ENCODE measurements at regions not wholly inside any gene's neighbourhood (a gene's known extent, or its start where the extent isn't known, plus 50 kb on each side); places are given as distances from the start of the nearest gene placed in this dataset.

DNA sequence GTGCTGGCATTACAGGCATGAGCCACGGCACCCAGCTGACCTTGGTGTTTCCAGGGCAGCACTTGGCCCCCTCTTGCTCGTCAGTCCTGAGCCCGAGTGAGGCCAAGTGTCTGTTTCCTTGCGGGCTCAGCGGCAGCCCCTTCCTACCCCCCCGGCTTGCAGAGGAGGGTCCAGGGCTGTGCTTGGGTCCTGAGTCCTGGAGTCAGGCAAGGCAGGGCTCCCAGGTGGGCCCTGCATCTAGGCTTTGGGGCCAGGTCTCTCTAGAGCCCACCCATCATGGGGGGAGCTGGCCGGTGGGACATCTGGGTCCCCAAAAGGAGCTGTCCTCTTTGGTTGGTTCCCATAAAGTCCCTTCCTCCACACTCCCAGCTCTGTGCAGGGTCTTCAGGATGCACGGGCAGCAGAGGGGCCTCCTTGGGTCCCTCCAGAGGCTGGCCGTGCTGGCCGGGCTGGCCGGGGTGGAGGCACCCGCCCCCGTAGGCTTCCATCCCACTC lies 63.7 kb upstream of the HPCAL1 start:
- TF ChIP-seq FOXP2 (optimal IDR thresholded peaks at IDR 0.05; ENCODE audit: control extremely low read depth, extremely low read length, insufficient read depth) (no peak), EZH2 (IDR thresholded peaks at IDR 0.05) (no peak), POLR2AphosphoS5 (IDR thresholded peaks at IDR 0.05; ENCODE audit: borderline replicate concordance, low read depth, low read length) (no peak)

All from SK-N-MC (cell line).